Endothelial cell of umbilical vein (primary cell): ENCODE measurements at regions not wholly inside any gene's neighbourhood (a gene's known extent, or its start where the extent isn't known, plus 50 kb on each side); places are given as distances from the start of the nearest gene placed in this dataset.

ENCODE experiments used
- BruUV-seq: library from RNA; stranded (reverse); fragments of 400-500 nt; replicated peaks from 2 replicates; lab custom pipeline; 2021; lab: Mats Ljungman, UMichigan
- CTCF ChIA-PET: fragments of 300-600, 350-600 bp; sonication (Branson Sonifier 250); formaldehyde crosslinking; loops from one replicate; lab custom pipeline; 2021; ENCODE audit warnings: antibody characterized with exemption, inconsistent platforms; lab: Charles Lee
- POLR2A ChIA-PET: fragments of 300-600, 350-600 bp; sonication (Branson Sonifier 250); formaldehyde crosslinking; loops from one replicate; lab custom pipeline; 2021; ENCODE audit warnings: antibody characterized with exemption, inconsistent platforms; lab: Charles Lee
- DNase-seq: peaks from one replicate; pipeline ENCODE4 v3.0.0-alpha.2; 2011; ENCODE audit warnings: low read depth, low spot score
- FAIRE-seq: peaks from 2 replicates; lab custom pipeline; 2011; peaks lifted over from hg19 to GRCh38; lab: Jason Lieb, UNC
- H2AFZ ChIP-seq: 2 replicates; pipeline ENCODE4 v1.6.0; 2012; ENCODE audit warnings: low read depth, low read length, control low read depth, inconsistent platforms
- H3K27ac ChIP-seq: 2 replicates; pipeline ENCODE4 v1.5.1; 2011; ENCODE audit warnings: low read depth, mild to moderate bottlenecking, control low read depth, low read length, moderate library complexity; ENCODE audit not compliant: insufficient read depth
- H3K27me3 ChIP-seq, 2 experiments: 2 replicates each; pipeline versions ENCODE4 v1.6.0 to v1.6.1; 2011; ENCODE audit warnings: low read length in 2 of 2, mixed read lengths in 1 of 2; ENCODE audit not compliant: control insufficient read depth in 2 of 2, insufficient read depth in 2 of 2
- H3K36me3 ChIP-seq, 2 experiments: 2 replicates in 1 of 2; 3 replicates in 1 of 2; pipeline ENCODE4 v1.5.1; 2011; ENCODE audit warnings: low read length in 2 of 2, mild to moderate bottlenecking in 1 of 2, moderate library complexity in 1 of 2; ENCODE audit not compliant: control insufficient read depth in 2 of 2, insufficient read depth in 2 of 2; ENCODE audit errors: extremely low read depth in 1 of 2
- H3K4me1 ChIP-seq: 3 replicates; pipeline ENCODE4 v1.5.1; 2011; ENCODE audit warnings: mild to moderate bottlenecking, low read length; ENCODE audit not compliant: control insufficient read depth, insufficient read depth; ENCODE audit errors: extremely low read depth
- H3K4me2 ChIP-seq: 2 replicates; pipeline ENCODE4 v1.6.1; 2011; ENCODE audit warnings: low read length, control low read depth, mixed read lengths; ENCODE audit not compliant: insufficient read depth
- H3K4me3 ChIP-seq, 3 experiments: fragments of 200-600 bp in 1 of 3; sonication (generic), shearing (Covaris generic) in 1 of 3; replicated peaks in 1 of 3; 2 replicates each; pipeline ENCODE4 v1.5.1; 2011 to 2016; ENCODE audit warnings: control low read depth in 3 of 3, low read length in 3 of 3, mild to moderate bottlenecking in 2 of 3, inconsistent platforms in 1 of 3, low read depth in 1 of 3, moderate library complexity in 1 of 3; ENCODE audit not compliant: insufficient read depth in 1 of 3
- H3K79me2 ChIP-seq: 2 replicates; pipeline ENCODE4 v1.6.0; 2012; ENCODE audit warnings: low read length, inconsistent platforms; ENCODE audit not compliant: control insufficient read depth, insufficient read depth
- H3K9ac ChIP-seq: replicated peaks from 2 replicates; pipeline ENCODE3; 2011; ENCODE audit warnings: low read length, control low read depth; ENCODE audit not compliant: insufficient read depth; ENCODE audit errors: extremely low read depth
- H3K9me1 ChIP-seq: replicated peaks from 3 replicates; pipeline ENCODE4 v1.6.0; 2011; ENCODE audit warnings: mild to moderate bottlenecking, low read length; ENCODE audit not compliant: control insufficient read depth, insufficient read depth; ENCODE audit errors: extremely low read depth
- H3K9me3 ChIP-seq: replicated peaks from 2 replicates; pipeline ENCODE4 v1.5.1; 2012; ENCODE audit warnings: low read length, inconsistent platforms; ENCODE audit not compliant: control insufficient read depth, insufficient read depth
- H4K20me1 ChIP-seq: replicated peaks from 2 replicates; pipeline ENCODE3; 2011; ENCODE audit warnings: mild to moderate bottlenecking, low read length; ENCODE audit not compliant: control insufficient read depth, insufficient read depth; ENCODE audit errors: extremely low read depth
- EZH2 ChIP-seq: IDR thresholded peaks from 2 replicates; pipeline ENCODE4 v1.6.1; 2012; ENCODE audit warnings: borderline replicate concordance, low read depth, mild to moderate bottlenecking, moderate library complexity, low read length, inconsistent platforms; ENCODE audit not compliant: severe bottlenecking
- FOS ChIP-seq: IDR thresholded peaks from 2 replicates; pipeline ENCODE4 v1.6.1; 2011; ENCODE audit warnings: mild to moderate bottlenecking, low read length, moderate library complexity, borderline replicate concordance; ENCODE audit not compliant: insufficient read depth
- GATA2 ChIP-seq: IDR thresholded peaks from 2 replicates; pipeline ENCODE4 v1.7.0; 2011; ENCODE audit warnings: low read depth, mild to moderate bottlenecking, moderate library complexity, mixed read lengths, low read length; ENCODE audit not compliant: insufficient read length, insufficient read depth
- JUN ChIP-seq: IDR thresholded peaks from 2 replicates; pipeline ENCODE4 v1.6.1; 2011; ENCODE audit warnings: borderline replicate concordance, low read depth; ENCODE audit not compliant: insufficient read length, insufficient read depth
- MAX ChIP-seq: IDR thresholded peaks from 2 replicates; pipeline ENCODE4 v1.6.1; 2011; ENCODE audit not compliant: insufficient read depth, insufficient read length
- MYC ChIP-seq: IDR thresholded peaks from one replicate; pipeline ENCODE4 v1.6.1; 2011; ENCODE audit warnings: mild to moderate bottlenecking, low read depth, low read length
- POLR2A ChIP-seq: IDR thresholded peaks from 2 replicates; pipeline ENCODE4 v1.6.1; 2012; ENCODE audit warnings: low read depth, mild to moderate bottlenecking, control low read depth, low read length
- POLR2AphosphoS5 ChIP-seq: IDR thresholded peaks from 2 replicates; pipeline ENCODE4 v1.6.1; 2012; ENCODE audit warnings: low read depth, mild to moderate bottlenecking, control low read depth, low read length, moderate library complexity; ENCODE audit not compliant: insufficient read depth
- dilution Hi-C: fragments of 300-500 bp; cut with MboI; formaldehyde crosslinking; loops from one replicate; pipeline ENCODE4 v1.15.0; 2019; ENCODE audit warnings: low sequenced_read_pairs; ENCODE audit not compliant: extremely low pct_ligation_motif_present
- intact Hi-C: fragments of 100-400 bp; cut with micrococcal nuclease; formaldehyde crosslinking; loops from one replicate; pipeline ENCODE4 v1.10.0; 2022
- TF ChIP-seq, protein P1 (sequence below), 2 donors: IDR thresholded peaks; 1 replicate in 1 of 2; 2 replicates in 1 of 2; pipeline ENCODE4 v1.5.1; 2011; ENCODE audit warnings: low read length in 2 of 2, mild to moderate bottlenecking in 2 of 2, moderate library complexity in 2 of 2, control low read depth in 1 of 2, inconsistent platforms in 1 of 2, low read depth in 1 of 2; ENCODE audit not compliant: insufficient read depth in 1 of 2; ENCODE audit errors: extremely low read depth in 1 of 2

DNA sequence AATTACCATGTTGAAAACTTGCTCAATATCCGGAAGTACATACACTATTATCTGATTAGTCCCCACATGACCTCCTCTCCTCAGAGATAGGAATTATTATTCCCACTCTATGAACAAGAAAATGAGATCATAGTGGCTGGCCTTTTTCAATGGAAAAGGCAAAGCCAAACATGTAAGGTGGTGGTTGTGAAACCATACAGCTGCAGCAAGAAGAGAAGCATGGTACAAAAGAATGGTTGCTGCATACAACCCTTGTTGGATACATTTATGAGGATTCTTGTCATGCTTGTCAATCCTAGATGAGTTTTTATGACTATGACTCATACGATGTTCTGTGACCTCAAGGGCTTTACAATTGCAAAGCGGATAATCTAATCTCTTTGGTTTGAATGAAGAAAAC, 514.7 kb downstream of the PLPP3 start:
- Histone ChIP-seq H4K20me1 (no peaks in the 10 kb centered on the region), H3K4me1 (peaks cover 18% of the 10 kb centered on the region), H3K4me2 (no peak overlapping the region), H3K27ac (no peak overlapping the region), H3K9ac (no peak overlapping the region), H3K79me2 (no peaks in the 10 kb centered on the region), H3K27me3 (no peaks in the 10 kb centered on the region), H3K4me3 (no peak overlapping the region), H3K9me1 (no peaks in the 10 kb centered on the region), H2AFZ (no peak overlapping the region), H3K36me3 (no peaks in the 10 kb centered on the region), H3K9me3 (no peaks in the 10 kb centered on the region)
- DNase-seq (no peak), FAIRE-seq (no peak)
- CTCF ChIA-PET = interaction anchor here (1.3 kb wide), 1 partner anchor 12 kb away, joined by 3 read pairs; no protein-coding TSS in a partner anchor
- TF ChIP-seq JUN (peak; percentile 5), EZH2 (no peak)
- dilution Hi-C loops = no loop called here
- intact Hi-C loops = no loop called here
- BruUV-seq = no TSS peak
- POLR2A ChIA-PET = no interaction called here

DNA sequence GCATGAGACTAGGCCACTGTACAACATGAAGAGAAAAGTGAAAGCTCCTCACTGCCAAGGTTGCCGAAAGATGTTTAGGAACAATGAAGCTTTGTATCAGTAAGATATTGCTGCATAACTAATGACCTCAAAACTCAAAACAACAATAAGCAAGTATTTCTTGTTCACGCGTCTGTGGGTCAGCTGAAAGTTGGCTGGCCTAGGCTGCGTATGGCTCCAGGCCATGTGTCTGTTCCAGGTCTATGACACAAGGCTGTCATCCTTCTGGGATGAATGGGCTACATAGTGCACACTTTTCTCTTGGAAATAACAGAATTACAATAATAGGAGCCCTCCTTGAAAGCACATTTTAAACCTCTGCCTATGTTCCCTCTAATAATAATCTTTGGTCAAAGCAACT, 515.9 kb downstream of the PLPP3 start:
- CTCF ChIA-PET = interaction anchor here (0.6 to 1.3 kb wide), 2 partner anchors 13 to 75 kb away, joined by 3 read pairs; no protein-coding TSS in a partner anchor
- TF ChIP-seq, protein P1, sequence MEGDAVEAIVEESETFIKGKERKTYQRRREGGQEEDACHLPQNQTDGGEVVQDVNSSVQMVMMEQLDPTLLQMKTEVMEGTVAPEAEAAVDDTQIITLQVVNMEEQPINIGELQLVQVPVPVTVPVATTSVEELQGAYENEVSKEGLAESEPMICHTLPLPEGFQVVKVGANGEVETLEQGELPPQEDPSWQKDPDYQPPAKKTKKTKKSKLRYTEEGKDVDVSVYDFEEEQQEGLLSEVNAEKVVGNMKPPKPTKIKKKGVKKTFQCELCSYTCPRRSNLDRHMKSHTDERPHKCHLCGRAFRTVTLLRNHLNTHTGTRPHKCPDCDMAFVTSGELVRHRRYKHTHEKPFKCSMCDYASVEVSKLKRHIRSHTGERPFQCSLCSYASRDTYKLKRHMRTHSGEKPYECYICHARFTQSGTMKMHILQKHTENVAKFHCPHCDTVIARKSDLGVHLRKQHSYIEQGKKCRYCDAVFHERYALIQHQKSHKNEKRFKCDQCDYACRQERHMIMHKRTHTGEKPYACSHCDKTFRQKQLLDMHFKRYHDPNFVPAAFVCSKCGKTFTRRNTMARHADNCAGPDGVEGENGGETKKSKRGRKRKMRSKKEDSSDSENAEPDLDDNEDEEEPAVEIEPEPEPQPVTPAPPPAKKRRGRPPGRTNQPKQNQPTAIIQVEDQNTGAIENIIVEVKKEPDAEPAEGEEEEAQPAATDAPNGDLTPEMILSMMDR (IDR thresholded peaks at IDR 0.05; ENCODE audit: extremely low read depth in 1 of 2, insufficient read depth in 1 of 2, low read depth in 1 of 2, low read length in 2 of 2) = no peak
- TF ChIP-seq FOS (no peak), MYC (no peak), MAX (no peak), GATA2 (no peak), POLR2A (no peak), EZH2 (no peak), JUN (no peak), POLR2AphosphoS5 (no peak)
- BruUV-seq = no TSS peak
- H3K27me3 ChIP-seq = no peaks in the 10 kb centered on the region
- dilution Hi-C loops (no loop called here), intact Hi-C loops (no loop called here)
- H3K9me1 ChIP-seq = no peaks in the 10 kb centered on the region
- no peaks in the 10 kb centered on the region for H3K79me2 ChIP-seq
- H4K20me1 ChIP-seq = no peaks in the 10 kb centered on the region
- H3K36me3 ChIP-seq = no peaks in the 10 kb centered on the region
- H3K9me3 ChIP-seq = no peaks in the 10 kb centered on the region
- POLR2A ChIA-PET = no interaction called here
- no peak overlapping the region for H2AFZ ChIP-seq
- H3K4me3 ChIP-seq = no peak overlapping the region
- H3K9ac ChIP-seq = no peak overlapping the region
- no peak overlapping the region for H3K4me2 ChIP-seq
- peaks cover 5% of the 10 kb centered on the region for H3K4me1 ChIP-seq
- H3K27ac ChIP-seq = no peak overlapping the region
- DNase-seq = no peak
- FAIRE-seq = no peak
